HCEC 1CT (cell line): ENCODE measurements at regions not wholly inside any gene's neighbourhood (a gene's known extent, or its start where the extent isn't known, plus 50 kb on each side); places are given as distances from the start of the nearest gene placed in this dataset.
"Not testable (repeated sequence)": the region's sequence is repeated elsewhere in the genome, so short reads cannot be mapped to it uniquely, and the experiment has no call there.

Experiments
- DNase-seq: peaks from one replicate; pipeline ENCODE4 v3.0.0-alpha.2; 2017

DNA sequence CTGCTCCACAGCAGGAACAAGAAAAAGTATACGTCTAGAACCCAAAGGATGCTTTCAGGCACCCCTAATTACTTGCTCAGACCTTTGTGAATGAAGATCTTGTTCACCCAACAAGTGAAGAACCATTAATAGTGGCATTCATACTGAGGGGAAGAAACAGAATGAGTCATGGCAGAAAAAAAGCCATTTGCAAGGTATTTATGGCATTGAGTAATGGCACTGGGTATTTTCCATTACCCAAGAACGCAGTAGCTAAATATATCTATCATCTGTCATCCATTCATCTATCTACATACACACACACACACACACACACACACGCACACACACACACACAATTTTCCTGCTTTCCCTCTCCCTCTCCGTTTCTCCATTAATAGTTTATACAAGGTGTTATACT, 56.4 kb upstream of the XIRP2 start:
- peak; percentile 30 for DNase-seq

DNA sequence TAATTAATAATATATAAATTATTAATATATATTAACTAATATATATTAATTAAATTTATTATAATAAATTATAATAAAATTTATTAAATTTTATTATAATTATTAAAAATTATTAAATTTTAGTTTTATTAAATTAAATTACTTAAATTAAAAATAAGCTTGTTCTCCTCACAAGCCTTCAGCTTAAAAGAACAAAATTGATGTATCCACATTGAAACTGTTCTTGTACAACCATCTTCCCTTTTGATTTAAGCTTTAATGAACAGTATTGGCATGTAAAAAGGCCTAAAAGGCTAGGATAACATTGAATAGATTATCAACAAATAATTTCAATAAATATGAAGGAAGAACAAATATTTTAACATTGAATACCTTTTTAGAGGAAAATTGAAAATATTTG, 62.4 kb upstream of the XIRP2 start:
- DNase-seq = no peak

DNA sequence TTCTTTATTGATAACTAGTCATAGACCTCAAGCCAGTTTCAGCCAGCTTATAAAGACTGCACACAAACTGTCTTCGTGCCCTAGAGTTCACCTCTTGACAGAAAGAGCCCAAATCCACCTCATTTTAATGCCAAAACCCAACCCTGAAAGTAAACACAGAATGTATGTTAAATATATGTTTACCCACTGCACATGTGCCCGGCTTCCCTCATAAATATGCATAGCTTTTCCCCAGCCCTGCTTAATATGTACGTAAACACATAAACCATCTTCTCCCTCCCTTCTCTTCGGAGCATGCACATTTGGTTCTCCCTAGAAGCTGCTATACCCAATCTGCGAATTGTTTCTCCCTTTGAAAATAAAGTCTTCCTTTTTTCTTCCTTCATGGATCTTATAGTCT, 73.9 kb upstream of the XIRP2 start:
- DNase-seq = no peak

DNA sequence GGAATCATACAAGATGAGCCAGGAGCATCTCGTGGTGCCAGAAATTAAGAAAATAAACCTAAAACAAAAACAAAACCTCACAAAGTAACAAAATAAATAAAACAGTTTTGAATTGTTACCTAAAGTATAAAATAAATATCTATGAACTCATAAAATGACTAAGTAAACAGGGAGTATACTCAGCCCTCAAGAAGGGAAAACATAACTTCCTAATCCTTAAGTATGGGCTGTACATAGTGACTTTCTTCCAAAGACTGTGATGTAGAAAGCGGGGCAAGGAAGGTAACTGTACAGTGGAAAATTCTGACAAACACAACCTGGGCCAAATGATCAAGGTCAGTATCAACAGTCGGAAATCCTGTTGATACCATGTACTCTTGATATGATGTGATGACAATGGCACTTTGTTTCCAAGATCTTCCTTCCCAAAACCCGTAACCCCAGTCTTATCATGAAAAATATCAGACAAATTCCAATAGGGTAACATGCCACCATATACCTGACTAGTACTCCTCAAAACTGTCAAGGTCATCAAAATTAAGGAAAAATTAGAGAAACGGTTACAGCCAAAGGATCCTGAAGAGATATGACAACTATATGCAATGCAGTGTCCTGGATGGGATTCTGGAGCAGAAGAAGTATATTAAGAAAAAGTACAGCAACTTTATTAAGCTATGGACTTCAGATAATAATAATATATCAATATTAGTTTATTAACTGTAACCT, 76.0 kb upstream of the XIRP2 start:
- no peak for DNase-seq

DNA sequence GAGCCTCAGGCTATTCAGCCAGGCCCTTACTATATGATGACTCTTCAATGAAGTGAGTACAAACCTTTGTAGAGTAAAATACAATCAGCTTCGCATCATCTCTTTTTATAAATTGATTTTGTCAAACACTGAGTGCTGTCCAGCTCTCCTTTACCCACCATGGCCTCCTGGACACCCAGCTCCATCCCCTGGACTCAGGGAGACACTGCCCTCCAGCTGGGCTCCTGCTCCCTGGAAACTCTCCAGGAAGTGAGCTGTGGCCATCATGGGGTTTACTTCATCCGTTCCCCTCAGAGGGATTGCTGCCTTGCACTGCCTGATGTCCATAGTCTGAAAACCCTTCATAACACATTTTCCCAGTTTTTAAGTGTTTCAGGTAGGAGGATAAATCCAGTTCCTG, 82.5 kb upstream of the XIRP2 start:
- no peak for DNase-seq

DNA sequence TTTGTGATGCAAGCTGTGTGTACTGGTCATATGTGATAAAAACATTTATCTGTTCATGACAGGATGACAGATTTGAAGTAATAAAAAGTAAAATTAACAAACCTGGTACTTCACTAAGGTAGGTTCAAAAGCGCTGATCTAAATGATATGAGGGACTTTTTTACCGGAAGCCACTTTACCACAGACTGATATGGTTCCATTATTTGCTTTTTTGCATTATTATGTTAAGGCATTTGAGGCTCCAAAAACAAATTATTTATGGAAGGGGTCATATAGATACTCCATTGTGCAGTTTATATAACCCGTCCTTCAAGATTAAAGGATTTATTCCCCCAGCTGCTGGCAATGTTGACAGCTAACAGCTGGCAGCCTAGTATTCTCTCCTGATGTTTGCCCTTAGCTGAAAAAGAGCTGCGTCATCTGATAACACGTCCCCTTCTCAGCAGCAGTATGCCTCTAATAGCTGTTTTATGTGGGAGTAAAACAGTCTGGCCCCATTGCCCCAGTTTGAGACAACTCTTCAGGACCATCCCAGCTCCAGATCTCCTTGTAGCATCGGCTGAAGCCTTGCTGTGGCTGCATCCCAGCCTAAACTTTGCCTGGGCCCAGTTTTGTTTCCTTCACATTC, 84.8 kb upstream of the XIRP2 start:
- peak; percentile 23 for DNase-seq

DNA sequence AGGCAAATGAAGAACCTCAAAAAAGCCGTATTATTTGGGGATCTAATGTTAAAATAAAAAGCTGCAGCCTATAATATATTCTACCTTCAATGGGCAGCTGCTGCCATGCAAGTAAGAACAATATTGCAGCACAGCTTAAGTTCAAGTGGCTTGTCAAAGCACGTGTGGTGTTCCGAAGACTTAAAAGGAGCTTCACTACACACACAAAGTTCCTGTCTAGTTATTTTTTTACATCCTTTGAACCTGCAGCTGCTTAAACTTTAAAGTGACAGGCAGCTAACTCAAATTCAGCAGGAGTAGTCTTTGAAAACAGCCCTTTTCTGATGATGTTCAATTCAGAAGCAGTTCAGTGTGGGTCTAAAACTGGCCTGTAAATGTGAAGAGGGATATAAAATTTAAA, 85.8 kb upstream of the XIRP2 start:
- DNase-seq = no peak

DNA sequence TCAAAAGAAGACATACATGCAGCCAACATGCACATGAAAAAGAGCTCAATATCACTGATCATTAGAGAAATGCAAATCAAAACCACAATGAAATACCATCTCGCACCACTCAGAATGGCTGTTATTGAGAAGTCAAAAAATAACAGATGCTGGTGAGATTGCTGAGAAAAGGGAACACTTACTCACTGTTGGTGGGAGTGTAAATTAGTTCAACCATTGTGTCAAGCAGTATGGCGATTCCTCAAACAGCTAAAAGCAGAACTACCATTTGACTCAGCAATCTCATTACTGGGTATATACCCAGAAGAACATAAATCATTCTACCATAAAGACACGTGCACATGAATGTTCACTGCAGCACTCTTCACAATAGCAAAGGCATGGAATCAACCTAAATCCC, 95.5 kb upstream of the XIRP2 start:
- DNase-seq = no peak

DNA sequence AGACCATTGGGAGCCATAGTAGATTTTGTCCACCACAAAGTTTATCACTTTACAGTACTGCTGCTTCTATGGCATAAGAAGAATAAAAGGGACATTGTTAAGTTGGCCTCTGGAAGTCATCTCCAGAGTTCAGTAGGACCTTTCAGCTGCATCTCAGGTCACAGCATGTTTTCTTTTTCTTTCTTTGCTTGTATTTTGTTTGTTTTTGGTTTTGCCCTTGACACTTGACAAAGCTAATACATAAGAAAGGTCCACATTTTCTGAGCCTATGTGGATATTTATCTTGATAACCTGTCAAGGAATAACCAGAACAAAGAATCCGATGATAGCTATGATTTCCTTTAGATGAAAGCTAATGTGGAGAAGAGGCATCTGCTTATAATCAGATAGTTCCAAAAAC, 101.6 kb upstream of the XIRP2 start:
- no peak for DNase-seq

DNA sequence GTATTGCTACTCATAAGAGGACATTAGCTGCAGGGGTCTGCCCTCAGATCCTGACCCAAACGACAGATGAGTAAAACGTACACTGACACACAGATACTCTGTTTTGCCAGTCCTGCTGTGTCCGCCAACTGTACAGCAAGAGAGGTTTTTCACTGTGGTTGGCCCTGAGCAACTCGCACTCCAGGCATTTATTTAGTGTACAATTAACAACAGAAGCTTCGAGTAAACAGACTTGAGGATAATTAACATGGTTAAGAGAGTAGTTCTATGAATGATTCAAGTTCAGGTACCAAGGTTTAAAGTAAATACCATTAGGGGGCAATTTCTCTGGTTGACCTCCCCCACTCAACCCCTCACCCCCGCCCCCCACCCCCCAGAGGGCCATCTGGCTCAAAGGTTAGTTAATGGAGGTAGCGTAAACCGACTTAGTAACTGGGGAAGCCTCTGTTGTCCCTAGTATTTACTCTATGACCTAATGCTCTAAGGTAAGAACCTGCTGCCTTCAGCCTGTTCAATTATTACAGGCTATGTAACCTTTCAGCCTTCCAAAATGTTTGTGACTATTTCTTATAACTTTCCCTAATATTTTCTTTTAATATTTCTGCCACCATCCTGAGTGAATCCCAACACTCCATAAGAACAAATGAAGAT, 103.9 kb upstream of the XIRP2 start:
- DNase-seq = no peak

DNA sequence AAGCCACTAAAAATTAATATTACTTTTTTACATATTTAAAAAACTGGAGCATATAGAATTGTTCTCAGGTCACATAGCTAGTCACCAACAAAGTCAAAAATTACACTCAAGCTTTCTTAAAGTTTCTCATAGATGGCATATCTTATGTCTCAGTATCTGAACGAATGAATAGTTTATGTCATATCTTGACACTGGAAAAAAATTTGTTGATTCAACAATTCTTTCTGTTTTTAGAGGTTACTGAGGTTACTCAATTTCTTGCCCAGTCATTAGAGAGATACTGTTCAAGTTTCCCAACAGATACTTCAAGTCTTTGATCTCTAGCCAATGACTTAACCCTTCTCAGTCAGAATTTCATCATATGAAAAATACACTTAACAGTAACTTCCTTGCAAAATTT, 113.1 kb upstream of the XIRP2 start:
- DNase-seq = no peak

DNA sequence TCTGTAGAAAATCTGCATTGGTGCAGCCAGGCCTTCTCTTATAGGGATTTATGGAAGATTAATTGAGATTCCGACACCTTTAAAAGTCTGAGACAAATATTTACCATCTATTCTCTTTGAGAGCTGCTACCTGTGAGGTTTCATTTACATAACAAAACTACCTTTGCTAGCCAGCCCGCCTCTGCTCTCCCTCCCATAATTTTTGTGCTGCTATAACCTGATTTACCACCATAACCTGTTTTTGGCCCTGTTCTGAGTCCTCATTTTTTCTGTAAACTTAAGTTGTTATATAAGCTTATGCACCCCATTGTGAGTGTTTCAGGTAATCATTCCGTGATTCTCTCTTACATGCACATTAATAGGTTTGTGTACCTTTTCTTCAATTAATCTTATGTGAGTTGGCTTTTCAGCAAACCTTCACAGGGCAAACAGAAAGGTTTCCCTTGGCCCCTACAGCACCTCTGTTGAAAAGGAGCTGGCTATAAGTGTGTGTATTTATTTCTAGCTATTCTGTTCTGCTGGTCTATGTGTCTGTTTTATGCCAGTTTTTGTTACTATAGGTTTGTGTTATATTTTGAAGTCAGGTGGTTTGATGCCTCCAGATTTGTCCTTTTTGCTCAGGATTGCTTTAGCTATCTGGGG, 114.9 kb upstream of the XIRP2 start:
- no peak for DNase-seq

DNA sequence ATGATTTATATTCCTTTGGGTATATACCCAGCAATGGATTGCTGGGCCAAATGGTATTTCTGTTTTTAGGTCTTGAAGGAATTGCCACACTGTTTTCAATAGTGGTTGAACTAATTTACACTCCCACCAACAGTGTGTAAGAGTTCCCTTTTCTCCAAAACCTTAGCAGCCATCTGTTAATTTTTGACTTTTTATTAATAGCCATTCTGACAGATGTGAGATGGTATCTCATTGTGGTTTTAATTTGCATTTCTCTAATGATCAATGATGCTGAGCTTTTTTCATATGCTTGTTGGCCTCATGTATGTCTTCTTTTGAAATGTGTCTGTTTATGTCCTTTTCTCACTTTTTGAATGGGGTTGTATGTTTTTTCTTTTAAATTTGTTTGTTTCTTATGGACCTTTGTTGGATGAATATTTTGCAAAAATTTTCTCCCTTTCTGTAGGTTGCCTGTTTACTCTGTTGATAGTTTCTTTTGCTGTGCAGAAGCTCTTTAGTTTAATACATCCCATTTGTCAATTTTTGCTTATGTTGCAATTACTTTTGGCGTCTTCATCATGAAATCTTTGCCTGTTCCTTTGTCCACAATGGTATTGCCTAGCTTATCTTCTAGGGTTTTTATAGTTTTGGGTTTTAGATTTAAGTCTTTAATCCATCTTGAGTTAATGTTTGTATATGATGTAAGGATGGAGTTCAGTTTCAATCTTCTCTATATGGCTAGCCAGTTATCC, 119.7 kb upstream of the XIRP2 start:
- DNase-seq = no peak

DNA sequence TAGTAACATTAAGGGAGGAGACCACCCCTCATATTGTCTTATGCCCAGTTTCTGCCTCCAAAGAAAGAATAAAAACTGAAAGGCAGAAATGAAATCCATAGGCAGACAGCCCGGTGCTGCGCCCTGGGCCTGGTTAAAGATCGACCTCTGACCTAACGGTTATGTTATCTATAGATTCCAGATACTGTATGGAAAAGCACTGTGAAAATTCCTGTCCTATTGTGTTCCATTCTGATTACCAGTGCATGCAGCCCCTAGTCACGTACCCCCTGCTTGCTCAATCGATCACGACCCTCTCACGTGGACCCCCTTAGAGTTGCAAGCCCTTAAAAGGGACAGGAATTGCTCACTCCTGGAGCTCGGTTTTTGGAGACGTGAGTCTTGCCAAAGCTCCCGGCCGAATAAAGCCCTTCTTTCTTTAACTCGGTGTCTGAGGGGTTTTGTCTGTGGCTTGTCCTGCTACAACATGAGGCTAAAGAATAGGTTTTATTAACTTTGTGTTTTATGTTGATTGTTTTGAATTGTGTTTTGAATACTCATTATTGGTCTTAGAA, 121.4 kb upstream of the XIRP2 start:
- DNase-seq = not testable (repeated sequence)

DNA sequence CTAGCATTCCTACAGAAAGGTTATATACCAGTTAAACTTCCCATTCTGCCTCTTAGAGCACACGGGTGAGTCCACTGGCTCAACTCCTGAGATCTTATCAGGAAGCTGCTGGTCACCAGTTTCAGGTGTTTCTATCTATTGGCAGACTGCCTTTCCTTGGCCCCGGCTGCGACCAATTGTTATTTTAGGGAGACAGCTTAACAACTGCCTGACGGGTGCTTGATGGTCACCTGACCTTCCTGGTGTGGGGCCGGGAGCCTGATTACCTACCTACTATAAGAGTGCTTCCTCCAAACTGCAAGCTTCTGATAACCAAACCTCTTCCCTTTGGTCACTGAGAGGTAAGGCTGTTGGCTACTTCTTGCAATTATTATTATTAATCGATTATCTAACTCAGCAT, 122.1 kb upstream of the XIRP2 start:
- DNase-seq = no peak

DNA sequence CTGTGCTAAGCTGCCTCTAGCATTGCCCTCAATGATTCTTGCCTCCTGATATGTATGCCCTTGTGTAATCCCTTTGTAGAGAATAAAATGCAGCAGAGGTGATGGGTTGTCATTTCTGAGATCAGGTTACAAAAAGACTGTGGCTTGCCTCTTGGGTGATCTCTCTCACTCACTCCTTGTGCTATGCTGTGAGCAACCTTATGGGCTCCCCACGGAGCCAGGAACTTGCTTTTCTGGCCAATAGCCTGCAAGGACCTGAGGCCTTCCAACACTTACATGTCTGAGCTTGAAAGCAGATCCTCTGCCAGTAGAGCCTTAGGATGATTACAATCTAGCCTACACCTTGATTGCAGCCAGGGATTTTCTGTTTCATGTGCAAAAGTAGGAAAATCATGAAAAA, 123.1 kb upstream of the XIRP2 start:
- peak; percentile 13 for DNase-seq

DNA sequence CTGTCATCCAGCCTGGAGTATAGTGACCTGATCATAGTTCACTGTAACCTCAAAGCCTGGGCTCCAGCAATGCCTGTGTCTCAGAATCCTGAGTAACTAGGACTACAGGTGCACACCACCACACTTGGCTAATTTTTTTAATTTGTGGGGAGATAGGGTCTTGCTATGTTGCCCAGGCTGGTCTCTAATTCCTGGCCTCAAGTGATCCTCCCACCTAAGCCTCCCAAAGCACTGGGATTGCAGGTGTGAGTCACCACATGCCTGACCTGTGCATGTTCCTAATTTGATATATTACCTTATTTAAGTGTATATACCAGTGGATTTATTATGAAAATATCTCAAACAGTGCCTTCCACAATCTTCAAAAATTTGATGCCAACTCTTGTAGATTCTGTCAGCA, 123.6 kb upstream of the XIRP2 start:
- DNase-seq = no peak

DNA sequence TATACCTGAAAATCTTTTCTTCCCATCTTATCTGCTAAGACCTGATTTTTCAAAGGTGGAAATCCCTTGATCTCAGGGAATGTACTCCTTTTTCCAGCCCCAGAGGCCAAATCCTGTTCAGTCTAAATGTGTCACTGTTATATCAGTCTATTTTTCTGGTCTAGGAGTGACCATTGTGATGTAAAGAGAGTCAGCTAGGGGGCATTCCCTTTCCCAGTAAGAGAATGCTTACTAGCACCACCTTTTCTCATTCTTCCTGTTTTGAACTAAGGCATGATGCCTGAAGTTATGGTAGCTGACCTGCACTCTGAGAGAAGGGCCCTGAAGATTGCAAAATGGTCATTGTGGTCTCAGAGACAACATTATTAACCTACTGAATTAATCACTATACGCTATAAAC, 124.1 kb upstream of the XIRP2 start:
- peak; percentile 13 for DNase-seq

DNA sequence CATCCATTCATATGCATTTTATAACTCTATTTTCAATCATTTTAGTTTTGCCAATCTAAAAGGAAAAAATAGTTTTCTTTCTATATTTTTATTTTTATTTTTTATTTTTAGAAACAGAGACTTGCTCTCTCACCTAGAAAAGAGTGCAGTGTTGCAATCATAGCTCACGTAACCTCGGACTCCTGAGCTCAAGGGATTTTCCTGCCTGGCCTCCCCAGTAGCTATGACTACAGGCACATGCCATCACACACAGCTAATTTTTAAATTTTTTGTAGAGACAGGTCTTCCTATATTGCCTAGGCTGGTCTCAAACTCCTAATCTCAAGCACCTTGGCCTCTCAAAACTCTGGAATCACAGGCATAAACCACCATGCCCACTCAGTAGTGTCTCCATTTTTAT, 125.5 kb upstream of the XIRP2 start:
- no peak for DNase-seq

DNA sequence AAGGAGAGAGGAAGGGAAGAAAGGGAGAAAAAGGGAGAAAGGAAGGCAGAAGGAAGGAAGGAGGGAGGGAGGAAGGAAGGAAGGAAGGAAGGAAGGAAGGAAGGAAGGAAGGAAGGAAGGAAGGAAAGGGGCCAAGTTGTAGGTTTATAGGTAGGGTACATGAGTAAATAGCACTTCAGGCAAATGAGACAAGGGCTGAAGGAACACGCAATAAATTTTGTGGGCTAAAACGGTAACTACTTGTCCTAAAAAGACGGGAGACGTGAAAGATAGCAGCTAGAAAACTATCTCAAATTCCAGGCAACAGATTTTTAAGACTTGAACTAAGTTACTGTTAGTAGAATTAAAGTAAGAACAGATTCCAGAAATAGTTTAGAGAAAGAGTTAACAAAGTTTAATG, 129.3 kb upstream of the XIRP2 start:
- DNase-seq = no peak

DNA sequence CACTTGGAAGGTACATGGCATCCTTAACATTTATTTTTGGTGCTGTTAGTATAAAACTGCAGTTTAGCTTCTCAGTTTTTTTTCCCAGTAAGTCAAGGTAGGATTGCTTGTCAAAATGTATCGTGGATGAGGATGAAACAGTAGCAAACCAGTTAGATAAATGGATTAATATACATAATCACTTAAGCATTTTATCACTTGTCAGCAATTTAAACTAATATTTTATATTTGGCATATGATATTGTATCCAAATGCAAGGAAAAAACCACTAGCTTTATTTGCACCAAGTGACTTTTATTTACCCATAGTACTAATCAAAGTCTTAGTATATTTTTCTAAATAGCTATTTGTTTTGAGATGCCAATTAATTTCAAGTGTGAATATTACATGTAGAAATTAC, 137.7 kb upstream of the XIRP2 start:
- DNase-seq = no peak

DNA sequence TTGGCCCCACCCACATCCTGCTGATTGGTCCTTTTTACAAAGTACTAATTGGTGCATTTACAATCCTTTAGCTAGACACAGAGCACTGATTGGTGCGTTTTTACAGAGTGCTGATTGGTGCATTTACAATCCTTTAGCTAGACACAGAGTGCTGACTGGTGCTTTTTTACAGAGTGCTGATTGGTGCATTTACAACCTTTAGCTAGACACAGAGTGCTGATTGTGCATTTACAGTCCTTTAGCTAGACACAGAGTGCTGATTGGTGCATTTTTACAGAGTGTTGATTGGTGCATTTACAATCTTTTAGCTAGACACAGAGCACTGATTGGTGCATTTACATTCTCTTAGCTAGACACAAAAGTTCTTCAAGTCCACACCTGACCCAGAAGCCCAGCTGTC, 144.2 kb upstream of the XIRP2 start:
- DNase-seq = not testable (repeated sequence)

DNA sequence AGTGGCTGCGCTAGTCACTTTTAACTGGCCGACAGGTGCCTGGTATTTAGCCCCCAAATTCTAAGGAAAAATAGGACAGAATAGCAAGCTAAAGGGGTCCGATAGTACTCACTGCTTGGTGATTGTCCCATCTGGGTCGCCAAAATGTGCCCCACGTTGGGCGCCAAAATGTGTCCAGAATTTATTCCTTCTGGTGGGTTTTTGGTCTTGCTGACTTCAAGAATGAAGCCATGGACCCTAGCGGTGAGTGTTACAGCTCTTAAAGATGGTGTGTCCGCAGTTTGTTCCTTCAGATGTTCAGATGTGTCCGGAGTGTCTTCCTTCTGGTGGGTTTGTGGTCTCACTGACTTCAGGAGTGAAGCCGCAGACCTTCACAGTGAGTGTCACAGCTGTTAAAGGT, 144.8 kb upstream of the XIRP2 start:
- DNase-seq = not testable (repeated sequence)
